GM18868 (cell line): ENCODE measurements at regions not wholly inside any gene's neighbourhood (a gene's known extent, or its start where the extent isn't known, plus 50 kb on each side); places are given as distances from the start of the nearest gene placed in this dataset.
"Not testable (repeated sequence)": the region's sequence is repeated elsewhere in the genome, so short reads cannot be mapped to it uniquely, and the experiment has no call there.

ENCODE experiments used
- ATAC-seq: cut with Tn5 transposase; IDR thresholded peaks from one replicate; pipeline ENCODE4 v1.9.1; 2021; ENCODE audit warnings: mild to moderate bottlenecking, moderate library complexity; ENCODE audit not compliant: unreplicated experiment

DNA sequence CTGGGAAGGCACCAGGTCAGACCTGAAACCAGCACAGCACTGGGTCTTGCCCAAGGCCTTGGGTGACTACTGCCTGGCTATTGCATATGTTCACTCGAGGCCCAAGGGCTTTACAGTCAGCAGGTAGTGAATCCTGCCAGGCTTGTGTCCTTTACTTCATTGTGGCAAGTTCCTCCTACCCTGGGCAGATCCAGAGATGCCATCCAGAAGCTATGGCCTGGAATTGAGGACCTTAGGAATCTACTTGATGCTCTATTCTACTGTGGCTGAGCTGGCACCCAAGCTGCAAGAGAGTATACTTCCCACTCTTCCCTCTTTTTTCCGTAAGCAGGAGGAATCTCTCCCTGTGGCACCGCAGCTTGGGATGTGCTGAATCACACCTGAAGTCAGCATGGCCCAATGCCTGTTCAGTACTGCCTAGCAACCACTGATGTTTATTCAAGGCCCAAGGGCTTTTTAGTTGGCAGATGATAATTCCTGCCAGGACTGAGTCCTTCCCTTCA is 246.7 kb upstream of the CTBP2 start:
- ATAC-seq, result no peak

- not testable (repeated sequence) for ATAC-seq
Measured at GRCh38 chr10:125404902-125405301, 244.5 kb upstream of the CTBP2 start.

DNA sequence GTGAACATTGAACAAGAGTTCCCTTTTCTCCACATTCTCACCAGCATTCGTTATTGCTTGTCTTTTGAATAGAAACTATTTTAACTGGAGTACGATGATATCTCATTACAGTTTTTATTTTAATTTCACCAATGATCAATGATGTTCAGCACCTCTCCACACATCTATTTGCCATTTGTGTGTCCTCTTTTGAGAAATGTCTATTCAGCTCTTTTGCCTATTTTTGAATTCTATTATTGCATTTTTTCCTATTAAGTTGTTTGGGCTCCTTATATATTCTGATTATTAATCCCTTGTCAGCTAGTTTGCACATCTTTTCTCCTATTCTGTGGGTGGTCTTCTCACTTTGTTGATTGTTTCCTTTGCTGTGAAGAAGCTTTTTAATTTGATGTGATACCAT is 241.1 kb upstream of the CTBP2 start:
- no peak for ATAC-seq

DNA sequence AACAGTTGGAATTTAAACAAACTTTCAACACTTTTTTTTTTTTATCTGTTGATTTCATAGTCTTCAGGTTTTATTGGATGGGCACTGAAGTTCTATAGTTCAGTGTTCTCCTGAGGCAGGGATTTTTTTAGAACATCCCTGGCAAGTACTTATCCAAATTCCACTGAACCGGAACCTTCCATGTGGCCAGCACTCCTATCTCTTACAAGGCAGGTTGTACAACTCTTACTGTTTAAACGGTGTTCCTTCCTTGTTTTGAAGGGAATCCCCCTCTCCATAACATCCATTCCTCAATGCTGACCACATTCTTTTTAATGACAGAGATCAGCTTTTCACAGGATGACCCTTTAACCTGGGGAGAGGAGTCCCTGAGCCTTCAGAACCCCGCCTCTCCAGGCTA is 238.9 kb upstream of the CTBP2 start:
- no peak for ATAC-seq

GRCh38 chr10:125398270-125398669 is 237.9 kb upstream of the CTBP2 start:
- no peak for ATAC-seq

GRCh38 chr10:125397608-125398007 is 237.2 kb upstream of the CTBP2 start:
- ATAC-seq, result no peak

- no peak for ATAC-seq
Measured at GRCh38 chr10:125396676-125397075, 236.3 kb upstream of the CTBP2 start.

DNA sequence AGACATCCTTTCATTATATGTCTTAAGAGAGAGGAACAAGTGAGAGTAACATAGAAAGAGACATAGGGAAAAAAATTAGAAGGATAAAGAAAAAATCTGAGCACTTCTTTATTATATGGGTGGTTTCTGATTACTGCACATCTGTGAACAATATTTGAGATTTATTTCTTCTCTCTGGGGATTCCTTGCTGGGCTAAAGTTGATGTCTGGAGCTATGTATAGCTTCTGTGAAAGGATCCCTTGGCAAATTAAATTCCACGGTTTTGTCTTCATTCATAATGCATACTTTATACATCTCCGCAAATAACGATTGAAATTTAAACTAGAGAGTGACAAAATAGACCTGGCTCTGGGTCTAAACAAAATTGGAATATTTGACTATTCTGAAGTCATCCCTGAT is 232.2 kb upstream of the CTBP2 start:
- no peak for ATAC-seq

- no peak for ATAC-seq
Measured at GRCh38 chr10:125392154-125392553, 231.8 kb upstream of the CTBP2 start.

DNA sequence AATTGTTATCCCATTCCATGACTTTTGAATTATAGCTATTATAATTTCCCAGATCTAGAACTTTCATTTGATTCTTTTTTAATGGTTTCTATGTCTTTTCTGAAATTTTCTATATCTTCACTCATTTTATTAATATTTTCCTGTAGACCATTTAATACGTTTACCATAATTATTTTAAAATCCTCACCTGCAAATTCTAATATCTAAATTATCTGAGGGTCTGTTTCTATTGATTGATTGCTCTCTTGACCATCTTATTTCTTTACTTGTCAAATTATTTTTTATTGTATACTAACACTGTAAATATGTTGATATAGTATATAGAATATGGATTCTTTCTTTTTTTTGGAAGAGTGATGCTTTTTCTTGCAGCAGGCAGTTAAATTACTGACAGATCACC is 229.3 kb upstream of the CTBP2 start:
- no peak for ATAC-seq

DNA sequence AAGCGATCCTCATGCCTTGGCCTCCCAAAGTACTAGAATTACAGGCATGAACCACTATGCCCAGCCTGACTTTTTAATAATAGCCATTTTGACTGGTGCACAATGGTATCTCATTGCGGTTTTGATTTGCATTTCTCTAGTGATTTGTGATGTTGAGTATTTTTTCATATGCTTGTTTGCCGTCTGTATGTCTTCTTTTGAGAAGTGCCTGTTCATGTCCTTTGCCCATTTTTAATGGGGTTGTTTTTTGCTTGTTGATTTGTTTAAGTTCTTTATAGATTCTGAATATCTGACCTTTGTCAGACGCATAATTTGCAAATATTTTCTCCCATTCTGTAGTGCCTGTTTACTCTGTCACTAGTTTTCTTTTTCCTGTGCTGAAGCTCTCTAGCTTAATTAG is 219.2 kb upstream of the CTBP2 start:
- no peak for ATAC-seq

GRCh38 chr10:125377368-125377767 is 217.0 kb upstream of the CTBP2 start:
- no peak for ATAC-seq

DNA sequence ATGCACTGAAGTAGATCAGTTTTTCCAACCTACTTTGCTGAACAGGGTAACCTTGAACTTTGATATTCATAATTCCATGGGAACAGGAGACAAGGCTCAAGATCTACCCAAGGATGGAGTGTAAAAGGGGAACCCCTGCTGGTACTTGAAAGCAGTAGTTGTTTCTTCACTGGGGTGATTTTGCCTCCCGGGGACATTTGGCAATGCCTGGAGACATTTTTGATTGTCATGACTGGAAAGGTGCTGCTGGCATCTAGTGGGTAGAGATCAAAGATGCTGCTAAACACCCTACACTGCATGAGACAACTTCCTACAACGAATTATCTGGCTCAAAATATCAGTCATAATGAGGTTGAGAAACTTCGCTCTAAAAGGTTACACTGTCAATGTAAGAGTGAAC is 214.8 kb upstream of the CTBP2 start:
- ATAC-seq, result no peak

GRCh38 chr10:125373546-125373945 is 213.2 kb upstream of the CTBP2 start:
- ATAC-seq, result no peak

DNA sequence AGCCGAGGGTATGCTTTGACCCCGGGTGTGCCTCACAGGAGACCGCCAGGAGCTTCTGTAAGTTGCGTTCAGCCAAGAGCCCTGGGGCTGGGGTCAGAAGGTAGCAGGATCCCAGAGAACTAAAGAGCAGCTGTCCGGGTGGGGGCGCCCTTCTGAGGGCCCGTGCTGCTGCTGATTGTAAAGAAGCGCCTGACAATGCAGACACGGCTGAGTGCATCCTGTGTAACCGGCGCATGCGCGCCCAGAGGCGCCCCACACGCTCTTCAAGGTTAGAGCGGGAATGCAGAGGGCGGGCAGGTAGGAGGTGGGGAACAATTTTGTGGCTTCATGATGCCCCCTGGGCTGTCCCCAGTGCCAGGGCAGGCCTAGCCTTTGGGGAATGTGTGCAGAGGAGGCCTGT is 210.2 kb upstream of the CTBP2 start:
- ATAC-seq, result no peak

DNA sequence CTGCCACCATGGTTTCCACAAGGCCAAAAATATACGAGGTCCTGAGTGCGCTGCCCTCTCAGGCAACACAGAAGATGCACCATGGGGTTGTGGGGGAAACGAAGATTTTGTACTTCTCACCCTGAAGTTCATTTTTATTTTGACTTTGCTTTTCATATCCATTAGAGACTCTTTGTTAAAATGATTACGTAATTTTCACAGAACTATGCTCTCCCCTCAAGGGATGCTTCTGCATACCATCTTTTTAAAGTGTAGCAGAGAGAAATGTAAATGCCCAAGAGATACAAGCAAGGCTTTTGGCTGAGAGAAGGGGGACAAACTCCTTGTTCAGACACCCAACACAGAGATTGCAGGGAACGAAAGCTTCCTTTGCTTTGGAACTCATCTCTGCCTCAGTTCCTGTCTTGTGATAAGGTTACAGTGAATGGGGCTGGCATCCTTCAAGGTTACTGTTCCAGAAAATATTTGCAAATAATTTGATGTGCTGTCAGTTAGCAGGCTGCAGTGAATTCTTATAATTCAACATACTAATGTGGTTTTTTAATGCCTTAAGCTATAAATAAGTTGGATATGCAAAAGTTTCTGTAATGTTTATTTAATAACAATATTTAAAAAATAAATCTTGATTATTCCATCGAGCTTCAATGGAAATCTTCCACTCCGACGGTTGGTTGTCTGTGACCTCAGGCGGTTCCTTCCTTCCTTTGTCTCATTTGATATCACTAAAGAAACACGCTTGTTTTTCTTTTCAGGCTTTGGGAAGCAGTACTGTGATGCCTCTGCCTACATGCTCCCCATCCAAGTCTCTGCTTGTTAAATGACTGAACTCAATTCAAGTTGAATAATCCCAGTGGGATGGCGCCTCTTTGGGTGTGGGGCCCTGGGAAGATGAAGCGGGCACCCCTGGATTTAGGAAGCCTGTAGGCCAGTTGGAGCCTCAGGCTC is 209.3 kb upstream of the CTBP2 start:
- ATAC-seq, result no peak

- no peak for ATAC-seq
Measured at GRCh38 chr10:125368146-125368545, 207.8 kb upstream of the CTBP2 start.

GRCh38 chr10:125363791-125364190 is 203.4 kb upstream of the CTBP2 start:
- no peak for ATAC-seq

DNA sequence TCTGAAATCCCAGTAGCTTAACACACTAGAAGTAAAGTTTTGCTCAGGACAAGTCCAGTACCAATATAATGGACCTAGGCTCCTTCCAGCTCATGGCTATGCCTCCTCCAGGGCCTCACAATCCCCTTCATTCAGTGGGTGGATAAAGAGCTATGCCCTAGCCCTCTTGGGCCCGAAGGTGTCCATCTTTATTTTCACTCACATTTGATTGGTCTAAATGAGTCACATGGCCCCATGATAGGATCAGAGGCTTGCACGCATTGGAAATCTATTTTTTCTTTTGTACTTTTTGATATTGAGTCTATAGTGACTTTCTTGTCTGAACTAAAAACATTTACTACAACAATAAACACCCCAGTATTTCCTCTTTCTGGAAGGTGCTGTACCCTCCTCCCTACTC is 202.6 kb upstream of the CTBP2 start:
- no peak for ATAC-seq

DNA sequence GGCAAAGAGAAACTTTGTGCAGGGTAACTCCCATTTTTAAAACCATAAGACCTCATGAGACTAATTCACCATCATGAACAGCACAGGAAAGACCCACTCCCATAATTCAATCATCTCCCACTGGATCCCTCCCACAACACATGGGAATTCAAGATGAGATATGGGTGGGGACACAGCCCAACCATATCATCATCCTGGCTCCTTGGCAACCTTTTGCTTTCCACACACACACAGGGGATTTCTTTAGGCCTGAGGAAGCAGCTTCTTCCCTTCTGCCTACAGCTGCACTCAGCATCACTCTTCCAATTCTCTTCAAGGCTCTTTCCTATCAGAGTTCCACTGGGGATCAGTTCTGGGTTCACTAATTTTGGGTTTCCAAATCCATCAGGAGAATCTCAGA is 199.0 kb upstream of the CTBP2 start:
- ATAC-seq, result no peak

DNA sequence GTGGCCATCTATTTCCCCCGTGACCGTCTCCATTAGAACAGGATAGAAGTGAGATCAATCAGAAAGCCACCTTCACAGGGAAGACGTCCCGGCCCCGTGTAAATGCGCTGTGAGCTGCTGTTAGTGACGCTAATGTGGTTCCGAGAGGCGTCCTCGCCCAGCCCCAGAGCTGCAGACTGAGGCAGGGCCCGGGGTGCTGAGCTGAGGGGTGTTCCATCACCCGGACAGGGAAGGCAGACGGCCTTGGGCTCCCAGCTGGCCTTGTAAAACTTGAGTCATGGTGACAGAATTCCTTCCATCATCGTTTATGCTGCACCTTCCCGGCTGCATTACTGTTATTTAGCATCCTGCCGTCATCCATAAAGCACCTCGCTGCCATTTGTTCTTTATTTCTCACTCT is 195.3 kb upstream of the CTBP2 start:
- ATAC-seq, result no peak

- ATAC-seq, result no peak
Measured at GRCh38 chr10:125350519-125350918, 190.2 kb upstream of the CTBP2 start.

GRCh38 chr10:125348536-125348935 is 188.2 kb upstream of the CTBP2 start:
- ATAC-seq, result no peak
